HepG2 (cell line): ENCODE measurements at regions not wholly inside any gene's neighbourhood (a gene's known extent, or its start where the extent isn't known, plus 50 kb on each side); places are given as distances from the start of the nearest gene placed in this dataset.

Source experiments
- KDM4B ChIP-seq: sonication (generic); formaldehyde crosslinking; IDR thresholded peaks from 2 replicates; pipeline ENCODE4 v1.4.0; 2020; ENCODE audit warnings: missing genetic modification reagents
- KLF15 ChIP-seq: sonication (generic); formaldehyde crosslinking; IDR thresholded peaks from 2 replicates; pipeline ENCODE4 v1.8.1; 2023; ENCODE audit warnings: borderline replicate concordance, mild to moderate bottlenecking, inconsistent platforms, missing genetic modification reagents, mixed read lengths
- RXRB ChIP-seq: IDR thresholded peaks from 2 replicates; pipeline ENCODE4 v1.6.1; 2016; ENCODE audit warnings: borderline replicate concordance, missing genetic modification reagents, missing compliant biosample characterization
- ZIK1 ChIP-seq: sonication (generic); formaldehyde crosslinking; IDR thresholded peaks from 2 replicates; pipeline ENCODE4 v1.5.0; 2020; ENCODE audit warnings: mild to moderate bottlenecking, low read depth, missing genetic modification reagents, borderline replicate concordance
- ZNF451 ChIP-seq: sonication (generic); formaldehyde crosslinking; IDR thresholded peaks from 2 replicates; pipeline ENCODE4 v1.5.0; 2020; ENCODE audit warnings: mild to moderate bottlenecking, missing genetic modification reagents
- TF ChIP-seq, protein P1 (sequence below): sonication (generic); formaldehyde crosslinking; IDR thresholded peaks from 2 replicates; pipeline ENCODE4 v1.4.0; 2020; ENCODE audit warnings: missing genetic modification reagents
- TF ChIP-seq, protein P2 (sequence below): sonication (generic); formaldehyde crosslinking; IDR thresholded peaks from 2 replicates; pipeline ENCODE4 v1.8.0; 2022; ENCODE audit warnings: missing genetic modification reagents, mild to moderate bottlenecking, moderate library complexity, borderline replicate concordance
- TF ChIP-seq, protein P3 (sequence below): sonication (generic); formaldehyde crosslinking; IDR thresholded peaks from 2 replicates; pipeline ENCODE4 v1.4.0; 2020; ENCODE audit warnings: missing genetic modification reagents

DNA sequence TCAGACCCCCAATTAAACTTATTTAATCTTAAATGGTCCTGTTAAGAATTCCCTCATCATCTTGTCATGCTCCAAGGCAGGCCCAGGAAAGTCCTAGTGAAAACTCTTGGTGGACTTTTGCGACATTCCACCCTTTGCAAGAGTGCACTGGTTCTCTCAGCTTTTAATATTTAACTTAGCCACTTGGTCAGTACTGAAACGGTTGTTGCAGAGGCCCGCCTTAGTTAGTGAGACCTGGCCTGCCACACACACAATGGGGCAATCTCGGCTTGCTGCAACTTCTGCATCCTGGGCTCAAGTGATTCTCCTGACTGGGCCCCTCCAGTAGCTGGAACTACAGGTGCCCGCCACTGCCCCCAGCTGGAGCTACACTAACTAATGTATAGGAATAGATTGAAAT lies 1366.0 kb downstream of the UQCRFS1 start (continued):
- TF ChIP-seq KDM4B (CRISPR knock-in tag) (no peak), RXRB (CRISPR knock-in tag) (no peak), ZIK1 (no peak), KLF15 (CRISPR knock-in tag) (no peak), ZNF451 (CRISPR knock-in tag) (no peak)
- TF ChIP-seq, protein P1, sequence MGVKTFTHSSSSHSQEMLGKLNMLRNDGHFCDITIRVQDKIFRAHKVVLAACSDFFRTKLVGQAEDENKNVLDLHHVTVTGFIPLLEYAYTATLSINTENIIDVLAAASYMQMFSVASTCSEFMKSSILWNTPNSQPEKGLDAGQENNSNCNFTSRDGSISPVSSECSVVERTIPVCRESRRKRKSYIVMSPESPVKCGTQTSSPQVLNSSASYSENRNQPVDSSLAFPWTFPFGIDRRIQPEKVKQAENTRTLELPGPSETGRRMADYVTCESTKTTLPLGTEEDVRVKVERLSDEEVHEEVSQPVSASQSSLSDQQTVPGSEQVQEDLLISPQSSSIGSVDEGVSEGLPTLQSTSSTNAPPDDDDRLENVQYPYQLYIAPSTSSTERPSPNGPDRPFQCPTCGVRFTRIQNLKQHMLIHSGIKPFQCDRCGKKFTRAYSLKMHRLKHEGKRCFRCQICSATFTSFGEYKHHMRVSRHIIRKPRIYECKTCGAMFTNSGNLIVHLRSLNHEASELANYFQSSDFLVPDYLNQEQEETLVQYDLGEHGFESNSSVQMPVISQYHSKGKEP (CRISPR knock-in tag) = no peak
- TF ChIP-seq, protein P2, sequence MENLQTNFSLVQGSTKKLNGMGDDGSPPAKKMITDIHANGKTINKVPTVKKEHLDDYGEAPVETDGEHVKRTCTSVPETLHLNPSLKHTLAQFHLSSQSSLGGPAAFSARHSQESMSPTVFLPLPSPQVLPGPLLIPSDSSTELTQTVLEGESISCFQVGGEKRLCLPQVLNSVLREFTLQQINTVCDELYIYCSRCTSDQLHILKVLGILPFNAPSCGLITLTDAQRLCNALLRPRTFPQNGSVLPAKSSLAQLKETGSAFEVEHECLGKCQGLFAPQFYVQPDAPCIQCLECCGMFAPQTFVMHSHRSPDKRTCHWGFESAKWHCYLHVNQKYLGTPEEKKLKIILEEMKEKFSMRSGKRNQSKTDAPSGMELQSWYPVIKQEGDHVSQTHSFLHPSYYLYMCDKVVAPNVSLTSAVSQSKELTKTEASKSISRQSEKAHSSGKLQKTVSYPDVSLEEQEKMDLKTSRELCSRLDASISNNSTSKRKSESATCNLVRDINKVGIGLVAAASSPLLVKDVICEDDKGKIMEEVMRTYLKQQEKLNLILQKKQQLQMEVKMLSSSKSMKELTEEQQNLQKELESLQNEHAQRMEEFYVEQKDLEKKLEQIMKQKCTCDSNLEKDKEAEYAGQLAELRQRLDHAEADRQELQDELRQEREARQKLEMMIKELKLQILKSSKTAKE (CRISPR knock-in tag) = no peak
- TF ChIP-seq, protein P3, sequence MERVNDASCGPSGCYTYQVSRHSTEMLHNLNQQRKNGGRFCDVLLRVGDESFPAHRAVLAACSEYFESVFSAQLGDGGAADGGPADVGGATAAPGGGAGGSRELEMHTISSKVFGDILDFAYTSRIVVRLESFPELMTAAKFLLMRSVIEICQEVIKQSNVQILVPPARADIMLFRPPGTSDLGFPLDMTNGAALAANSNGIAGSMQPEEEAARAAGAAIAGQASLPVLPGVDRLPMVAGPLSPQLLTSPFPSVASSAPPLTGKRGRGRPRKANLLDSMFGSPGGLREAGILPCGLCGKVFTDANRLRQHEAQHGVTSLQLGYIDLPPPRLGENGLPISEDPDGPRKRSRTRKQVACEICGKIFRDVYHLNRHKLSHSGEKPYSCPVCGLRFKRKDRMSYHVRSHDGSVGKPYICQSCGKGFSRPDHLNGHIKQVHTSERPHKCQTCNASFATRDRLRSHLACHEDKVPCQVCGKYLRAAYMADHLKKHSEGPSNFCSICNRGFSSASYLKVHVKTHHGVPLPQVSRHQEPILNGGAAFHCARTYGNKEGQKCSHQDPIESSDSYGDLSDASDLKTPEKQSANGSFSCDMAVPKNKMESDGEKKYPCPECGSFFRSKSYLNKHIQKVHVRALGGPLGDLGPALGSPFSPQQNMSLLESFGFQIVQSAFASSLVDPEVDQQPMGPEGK (CRISPR knock-in tag) = no peak
